ENCODE measurements at regions not wholly inside any gene's neighbourhood (a gene's known extent, or its start where the extent isn't known, plus 50 kb on each side); places are given as distances from the start of the nearest gene placed in this dataset.
"Not testable (repeated sequence)": the region's sequence is repeated elsewhere in the genome, so short reads cannot be mapped to it uniquely, and the experiment has no call there.

DNA sequence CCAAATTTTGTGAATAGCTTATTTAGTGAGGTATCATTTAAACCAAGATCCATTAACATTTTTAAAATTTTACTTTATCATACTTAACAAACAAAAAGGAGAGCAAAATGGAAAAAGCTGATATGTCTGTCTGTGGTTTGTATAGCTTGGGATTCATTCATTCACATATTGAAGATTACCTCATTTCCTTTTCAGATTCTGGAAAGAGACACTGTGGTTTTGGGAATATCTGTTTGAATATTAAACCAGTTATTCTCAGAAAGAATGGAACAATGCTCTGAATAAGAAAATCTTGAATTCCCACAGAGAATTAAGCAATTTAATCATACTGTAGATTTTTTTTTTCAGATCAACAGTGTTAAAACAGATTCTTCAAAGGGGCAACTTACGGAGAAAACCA is 93.8 kb upstream of the PRDX6 start:
- no peaks in the 10 kb centered on the region for H3K27me3 Mint-ChIP-seq (ENCODE audit: unreplicated experiment)
- no peaks in the 10 kb centered on the region for H3K4me1 Mint-ChIP-seq (ENCODE audit: unreplicated experiment)
- no peak overlapping the region for H3K27ac Mint-ChIP-seq (ENCODE audit: unreplicated experiment)
- no peak for DNase-seq (ENCODE audit: low spot score)
- TF ChIP-seq, protein P1, sequence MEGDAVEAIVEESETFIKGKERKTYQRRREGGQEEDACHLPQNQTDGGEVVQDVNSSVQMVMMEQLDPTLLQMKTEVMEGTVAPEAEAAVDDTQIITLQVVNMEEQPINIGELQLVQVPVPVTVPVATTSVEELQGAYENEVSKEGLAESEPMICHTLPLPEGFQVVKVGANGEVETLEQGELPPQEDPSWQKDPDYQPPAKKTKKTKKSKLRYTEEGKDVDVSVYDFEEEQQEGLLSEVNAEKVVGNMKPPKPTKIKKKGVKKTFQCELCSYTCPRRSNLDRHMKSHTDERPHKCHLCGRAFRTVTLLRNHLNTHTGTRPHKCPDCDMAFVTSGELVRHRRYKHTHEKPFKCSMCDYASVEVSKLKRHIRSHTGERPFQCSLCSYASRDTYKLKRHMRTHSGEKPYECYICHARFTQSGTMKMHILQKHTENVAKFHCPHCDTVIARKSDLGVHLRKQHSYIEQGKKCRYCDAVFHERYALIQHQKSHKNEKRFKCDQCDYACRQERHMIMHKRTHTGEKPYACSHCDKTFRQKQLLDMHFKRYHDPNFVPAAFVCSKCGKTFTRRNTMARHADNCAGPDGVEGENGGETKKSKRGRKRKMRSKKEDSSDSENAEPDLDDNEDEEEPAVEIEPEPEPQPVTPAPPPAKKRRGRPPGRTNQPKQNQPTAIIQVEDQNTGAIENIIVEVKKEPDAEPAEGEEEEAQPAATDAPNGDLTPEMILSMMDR (IDR thresholded peaks at IDR 0.05; ENCODE audit: unreplicated experiment) = no peak
- H3K36me3 Mint-ChIP-seq (ENCODE audit: low read depth, unreplicated experiment) = no peaks in the 10 kb centered on the region
- no peak overlapping the region for H3K4me3 Mint-ChIP-seq (ENCODE audit: unreplicated experiment)
- H3K9me3 Mint-ChIP-seq (ENCODE audit: unreplicated experiment) = no peaks in the 10 kb centered on the region

DNA sequence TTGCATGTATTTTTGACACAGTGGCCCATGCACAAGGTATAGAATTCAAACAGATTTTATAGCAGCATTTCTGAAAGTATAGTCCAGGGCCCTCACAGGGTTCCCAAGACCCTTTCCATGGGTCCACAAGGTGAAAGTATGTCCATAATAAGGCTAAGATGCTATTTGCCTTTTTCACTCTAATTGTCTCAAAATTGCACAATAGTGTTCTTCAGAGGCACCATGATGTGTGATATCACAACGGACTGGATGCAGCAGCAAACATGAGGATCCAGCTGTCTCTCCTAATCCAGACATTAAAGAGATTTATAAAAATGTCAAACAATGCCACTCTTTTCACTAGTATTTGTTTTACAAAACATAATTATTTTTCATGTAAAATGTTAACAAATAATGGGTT is 88.8 kb upstream of the PRDX6 start:
- Mint-ChIP-seq H3K9me3 (ENCODE audit: unreplicated experiment) (no peaks in the 10 kb centered on the region), H3K27ac (ENCODE audit: unreplicated experiment) (no peak overlapping the region), H3K4me1 (ENCODE audit: unreplicated experiment) (no peaks in the 10 kb centered on the region), H3K4me3 (ENCODE audit: unreplicated experiment) (no peak overlapping the region), H3K36me3 (ENCODE audit: low read depth, unreplicated experiment) (no peaks in the 10 kb centered on the region), H3K27me3 (ENCODE audit: unreplicated experiment) (peaks cover 2% of the 10 kb centered on the region)
- TF ChIP-seq, protein P1 (IDR thresholded peaks at IDR 0.05; ENCODE audit: unreplicated experiment) = no peak
- no peak for DNase-seq (ENCODE audit: low spot score)

DNA sequence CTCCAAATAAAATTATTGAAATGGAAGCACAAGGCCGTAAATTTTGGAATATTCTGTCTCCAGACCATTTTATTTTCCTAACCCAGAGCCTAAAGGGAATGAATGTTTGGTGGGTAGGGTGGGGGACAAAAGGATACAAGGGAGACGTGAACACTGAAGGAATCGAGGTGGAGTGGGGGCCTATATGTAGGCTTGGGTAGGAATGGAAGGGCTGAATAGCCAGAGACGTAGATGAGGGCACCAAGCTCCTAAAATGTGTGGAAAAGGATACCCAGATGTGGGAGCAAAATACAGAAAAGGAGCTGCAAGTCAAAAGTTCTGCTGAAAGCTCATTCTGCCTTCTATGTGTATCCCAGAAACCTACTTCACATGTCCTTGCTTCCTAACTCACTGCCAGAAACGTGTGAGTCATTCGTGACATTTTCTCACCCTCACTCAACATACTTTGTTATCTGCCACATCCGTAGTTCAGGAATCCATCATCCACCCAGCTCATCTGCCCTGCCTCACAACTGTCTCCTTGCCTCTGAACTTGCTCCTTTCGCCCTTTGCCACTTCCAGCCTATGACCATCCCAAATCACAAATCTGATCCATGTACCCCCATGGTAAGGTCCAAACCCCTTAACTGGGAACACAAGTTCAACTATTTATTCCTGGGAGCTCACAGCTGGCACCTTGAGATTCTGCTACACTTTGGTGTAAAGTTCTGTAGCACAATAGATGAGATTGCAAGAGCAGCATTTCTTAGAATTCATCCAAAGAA is 84.1 kb upstream of the PRDX6 start:
- Mint-ChIP-seq H3K27ac (ENCODE audit: unreplicated experiment) (no peak overlapping the region), H3K36me3 (ENCODE audit: low read depth, unreplicated experiment) (no peaks in the 10 kb centered on the region)

DNA sequence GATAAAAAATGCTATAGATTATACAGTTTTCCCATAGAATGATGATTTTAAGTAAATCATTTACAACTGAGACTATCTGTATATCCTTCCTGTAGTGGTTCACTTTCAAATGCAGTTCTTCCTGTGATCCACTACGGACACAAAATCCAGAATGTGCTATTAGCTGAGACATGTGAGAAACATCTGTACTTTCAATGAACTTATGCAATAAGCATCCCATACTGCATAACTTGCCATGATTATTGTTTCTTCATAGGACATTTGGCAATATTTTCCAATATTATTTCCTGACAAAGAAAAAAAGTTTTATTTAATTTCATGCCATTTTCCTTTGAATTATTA is 83.5 kb upstream of the PRDX6 start:
- no peak for DNase-seq (ENCODE audit: low spot score)
- Mint-ChIP-seq H3K4me3 (ENCODE audit: unreplicated experiment) (no peak overlapping the region), H3K27me3 (ENCODE audit: unreplicated experiment) (peaks cover 2% of the 10 kb centered on the region), H3K4me1 (ENCODE audit: unreplicated experiment) (no peaks in the 10 kb centered on the region), H3K36me3 (ENCODE audit: low read depth, unreplicated experiment) (no peaks in the 10 kb centered on the region), H3K27ac (ENCODE audit: unreplicated experiment) (no peak overlapping the region), H3K9me3 (ENCODE audit: unreplicated experiment) (no peaks in the 10 kb centered on the region)
- TF ChIP-seq, protein P1 (IDR thresholded peaks at IDR 0.05; ENCODE audit: unreplicated experiment) = no peak

More for the DNA sequence above, 84.1 kb upstream of the PRDX6 start:
- Mint-ChIP-seq H3K9me3 (ENCODE audit: unreplicated experiment) (no peaks in the 10 kb centered on the region), H3K4me3 (ENCODE audit: unreplicated experiment) (no peak overlapping the region), H3K4me1 (ENCODE audit: unreplicated experiment) (no peaks in the 10 kb centered on the region), H3K27me3 (ENCODE audit: unreplicated experiment) (peaks cover 2% of the 10 kb centered on the region)
- TF ChIP-seq, protein P1 (IDR thresholded peaks at IDR 0.05; ENCODE audit: unreplicated experiment) = no peak
- no peak for DNase-seq (ENCODE audit: low spot score)

DNA sequence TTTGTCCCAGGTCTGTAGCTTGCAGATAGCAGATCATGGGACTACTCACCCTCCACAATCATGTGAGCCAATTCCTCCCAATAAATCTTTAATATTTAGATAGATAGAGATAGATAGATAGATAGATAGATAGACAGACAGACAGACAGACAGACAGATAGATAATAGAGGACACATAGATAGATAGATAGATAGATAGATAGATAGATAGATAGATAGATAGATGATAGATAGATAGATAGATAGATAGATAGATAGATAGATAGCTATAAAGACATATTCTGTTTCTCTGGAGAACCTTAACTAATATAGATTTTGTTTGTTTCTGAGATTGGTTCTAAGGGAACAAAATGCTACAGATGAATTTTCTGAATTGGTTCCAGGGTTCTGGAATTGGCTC is 82.3 kb upstream of the PRDX6 start:
- H3K27ac Mint-ChIP-seq (ENCODE audit: unreplicated experiment); DNase-seq (ENCODE audit: low spot score); H3K9me3 Mint-ChIP-seq (ENCODE audit: unreplicated experiment); H3K4me3 Mint-ChIP-seq (ENCODE audit: unreplicated experiment); H3K36me3 Mint-ChIP-seq (ENCODE audit: low read depth, unreplicated experiment); H3K27me3 Mint-ChIP-seq (ENCODE audit: unreplicated experiment); H3K4me1 Mint-ChIP-seq (ENCODE audit: unreplicated experiment): not testable (repeated sequence)
